ENCODE measurements at regions not wholly inside any gene's neighbourhood (a gene's known extent, or its start where the extent isn't known, plus 50 kb on each side); places are given as distances from the start of the nearest gene placed in this dataset.

DNA sequence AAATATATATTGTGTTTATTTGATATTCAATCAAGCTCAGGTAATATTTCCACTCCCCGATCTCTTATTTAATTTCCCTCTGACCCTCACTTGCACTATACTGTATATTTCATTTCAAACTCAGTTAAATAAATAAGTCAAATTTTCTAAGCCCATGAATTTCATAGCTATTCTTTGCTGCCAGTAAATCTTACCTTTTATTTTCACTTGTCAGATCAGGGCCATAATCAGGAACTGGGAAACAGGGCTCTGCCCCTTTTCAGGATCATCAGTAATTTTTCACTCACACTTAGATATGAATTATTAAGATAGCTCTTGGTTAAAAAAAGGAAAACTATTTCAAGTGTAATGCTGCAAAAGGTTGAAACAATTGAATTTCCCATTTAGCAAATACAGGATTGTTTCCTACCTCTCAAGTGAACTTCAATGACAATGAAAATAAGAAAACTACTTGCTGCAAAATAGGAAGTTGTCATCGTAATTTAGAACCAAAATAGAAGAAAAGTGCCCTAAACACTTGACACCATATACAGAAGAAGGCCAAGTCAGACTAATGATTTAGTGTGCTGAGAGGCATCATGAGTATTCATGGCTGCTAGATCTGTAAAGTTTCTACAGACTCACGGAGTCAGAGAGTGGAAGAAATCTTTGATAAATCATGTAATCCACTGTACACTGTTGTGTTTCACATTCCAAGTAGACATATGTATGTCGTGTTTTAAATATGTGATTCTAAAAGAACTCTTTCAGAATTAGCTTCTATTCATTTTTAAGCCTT lies 316.8 kb upstream of the CNTN5 start:
- DNase-seq, result no peak
- no peak overlapping the region for H3K27ac ChIP-seq
- intact Hi-C loops (cut with DNase I; ENCODE audit: low total_unique reads), result no loop called here
- H3K36me3 ChIP-seq, result no peaks in the 10 kb centered on the region
- TF ChIP-seq, protein P1, sequence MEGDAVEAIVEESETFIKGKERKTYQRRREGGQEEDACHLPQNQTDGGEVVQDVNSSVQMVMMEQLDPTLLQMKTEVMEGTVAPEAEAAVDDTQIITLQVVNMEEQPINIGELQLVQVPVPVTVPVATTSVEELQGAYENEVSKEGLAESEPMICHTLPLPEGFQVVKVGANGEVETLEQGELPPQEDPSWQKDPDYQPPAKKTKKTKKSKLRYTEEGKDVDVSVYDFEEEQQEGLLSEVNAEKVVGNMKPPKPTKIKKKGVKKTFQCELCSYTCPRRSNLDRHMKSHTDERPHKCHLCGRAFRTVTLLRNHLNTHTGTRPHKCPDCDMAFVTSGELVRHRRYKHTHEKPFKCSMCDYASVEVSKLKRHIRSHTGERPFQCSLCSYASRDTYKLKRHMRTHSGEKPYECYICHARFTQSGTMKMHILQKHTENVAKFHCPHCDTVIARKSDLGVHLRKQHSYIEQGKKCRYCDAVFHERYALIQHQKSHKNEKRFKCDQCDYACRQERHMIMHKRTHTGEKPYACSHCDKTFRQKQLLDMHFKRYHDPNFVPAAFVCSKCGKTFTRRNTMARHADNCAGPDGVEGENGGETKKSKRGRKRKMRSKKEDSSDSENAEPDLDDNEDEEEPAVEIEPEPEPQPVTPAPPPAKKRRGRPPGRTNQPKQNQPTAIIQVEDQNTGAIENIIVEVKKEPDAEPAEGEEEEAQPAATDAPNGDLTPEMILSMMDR (IDR thresholded peaks at IDR 0.05), result no peak
- no peaks in the 10 kb centered on the region for H3K9me3 ChIP-seq
- H3K4me3 ChIP-seq, result no peak overlapping the region
- no peaks in the 10 kb centered on the region for H3K27me3 ChIP-seq
- no peaks in the 10 kb centered on the region for H3K4me1 ChIP-seq

DNA sequence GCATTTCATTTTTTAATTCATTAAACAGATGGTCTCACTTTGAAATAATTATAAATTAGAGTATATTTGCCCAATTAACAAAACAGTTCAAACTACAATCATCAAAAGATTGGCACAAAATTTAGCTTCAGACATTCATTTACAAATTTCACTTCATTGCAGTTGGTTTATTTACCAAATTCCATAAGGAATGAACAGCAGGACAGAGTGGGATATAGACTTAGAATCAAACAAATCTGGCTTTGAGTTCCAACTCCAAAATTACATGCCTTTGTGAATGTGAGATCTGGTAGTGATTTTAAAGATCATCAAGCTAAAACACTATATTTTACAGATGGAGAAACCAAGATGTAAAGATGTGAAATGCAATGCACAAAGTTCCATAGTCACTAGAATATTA lies 310.7 kb upstream of the CNTN5 start:
- intact Hi-C loops (cut with DNase I; ENCODE audit: low total_unique reads), result no loop called here
- Histone ChIP-seq H3K4me1 (peaks cover 0 to 6% (median 0%) of the 10 kb centered on the region in 4 donors), H3K27ac (no peak overlapping the region), H3K27me3 (no peaks in the 10 kb centered on the region), H3K36me3 (no peaks in the 10 kb centered on the region), H3K9me3 (no peaks in the 10 kb centered on the region), H3K4me3 (no peak overlapping the region)
- no peak for DNase-seq
- TF ChIP-seq, protein P1 (IDR thresholded peaks at IDR 0.05), result no peak

DNA sequence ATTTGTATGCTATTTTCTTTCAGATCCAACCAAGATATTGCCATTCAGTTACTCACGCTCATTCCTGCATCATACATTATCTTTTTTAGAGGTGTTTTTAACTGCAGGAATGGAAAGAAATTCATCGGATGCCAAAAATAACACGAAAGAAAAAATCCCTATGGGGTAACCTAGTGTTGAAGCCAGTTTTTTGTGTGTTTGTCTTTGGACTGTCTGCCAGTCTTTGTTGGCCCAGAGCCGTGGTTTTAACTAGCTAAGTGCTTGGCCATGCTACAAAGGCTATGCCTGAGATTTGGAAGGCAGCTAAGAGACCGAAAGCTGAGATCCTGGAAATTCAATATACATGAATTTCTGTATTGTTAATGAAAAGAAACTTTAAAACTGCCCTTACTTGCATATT lies 309.8 kb upstream of the CNTN5 start:
- Histone ChIP-seq H3K36me3 (no peaks in the 10 kb centered on the region), H3K4me3 (no peak overlapping the region), H3K27ac (no peak overlapping the region), H3K9me3 (no peaks in the 10 kb centered on the region), H3K4me1 (peaks cover 0 to 6% (median 0%) of the 10 kb centered on the region in 4 donors), H3K27me3 (no peaks in the 10 kb centered on the region)
- no peak for DNase-seq
- TF ChIP-seq, protein P1 (IDR thresholded peaks at IDR 0.05), result no peak
- intact Hi-C loops (cut with DNase I; ENCODE audit: low total_unique reads), result no loop called here

DNA sequence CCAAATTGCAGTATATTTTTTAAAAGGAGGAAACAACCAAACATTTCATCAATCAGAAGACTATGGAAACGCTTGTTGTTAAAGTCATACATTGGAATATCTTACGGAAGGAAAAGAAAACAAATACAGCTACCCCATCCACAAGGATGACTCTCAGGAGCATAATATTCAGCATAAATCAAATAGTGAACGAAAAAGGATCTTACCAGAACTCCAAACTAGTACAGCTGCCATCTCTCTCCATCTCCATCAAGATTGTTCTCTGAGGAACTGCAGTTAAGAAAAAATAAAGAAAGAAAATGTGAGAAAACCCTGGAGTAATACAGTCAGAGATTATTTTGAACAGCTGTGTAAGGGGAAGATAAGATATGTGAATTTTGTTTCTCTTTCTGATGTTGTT lies 299.8 kb upstream of the CNTN5 start:
- H3K36me3 ChIP-seq, result no peaks in the 10 kb centered on the region
- no peak overlapping the region for H3K4me3 ChIP-seq
- no peak overlapping the region for H3K27ac ChIP-seq
- H3K27me3 ChIP-seq, result no peaks in the 10 kb centered on the region
- no peak for DNase-seq
- intact Hi-C loops (cut with DNase I; ENCODE audit: low total_unique reads), result no loop called here
- H3K4me1 ChIP-seq, result no peaks in the 10 kb centered on the region
- TF ChIP-seq, protein P1 (IDR thresholded peaks at IDR 0.05), result no peak
- no peaks in the 10 kb centered on the region for H3K9me3 ChIP-seq

DNA sequence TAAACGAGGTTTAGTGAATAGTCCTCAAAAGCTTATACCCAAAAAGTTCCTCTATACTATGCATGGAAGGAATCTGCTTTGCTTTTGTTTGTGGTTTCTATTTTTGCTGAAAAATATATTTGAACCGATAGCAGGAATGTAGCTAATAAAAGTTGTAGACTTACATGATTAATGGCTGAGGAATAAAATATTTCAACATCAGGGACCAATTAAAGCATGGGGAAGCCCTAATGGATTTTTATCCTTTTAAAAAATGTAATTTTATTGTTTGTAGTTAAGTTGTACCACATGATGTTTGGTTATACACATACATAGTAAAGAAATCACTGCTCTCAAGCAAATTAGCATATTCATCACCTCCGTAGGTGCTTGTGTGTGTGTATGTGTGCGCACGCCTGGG lies 295.3 kb upstream of the CNTN5 start:
- H3K9me3 ChIP-seq, result no peaks in the 10 kb centered on the region
- DNase-seq, result no peak
- intact Hi-C loops (cut with DNase I; ENCODE audit: low total_unique reads), result no loop called here
- H3K4me3 ChIP-seq, result no peak overlapping the region
- H3K27me3 ChIP-seq, result no peaks in the 10 kb centered on the region
- no peak overlapping the region for H3K27ac ChIP-seq
- no peaks in the 10 kb centered on the region for H3K4me1 ChIP-seq
- TF ChIP-seq, protein P1 (IDR thresholded peaks at IDR 0.05), result no peak
- H3K36me3 ChIP-seq, result no peaks in the 10 kb centered on the region

Measured in tibial artery (tissue), 4 donors.